Cerebellar nuclear complex (tissue), 1 donor: ENCODE measurements at regions not wholly inside any gene's neighbourhood (a gene's known extent, or its start where the extent isn't known, plus 50 kb on each side); places are given as distances from the start of the nearest gene placed in this dataset.

Source experiments
- DNase-seq, 2 experiments: peaks; one replicate each; lab custom pipeline; 2025; lab: John Stamatoyannopoulos, UW

- no peak for DNase-seq
Observed at GRCh38 chr10:128493811-128494210, 367.6 kb upstream of the MKI67 start.

- DNase-seq: no peak
Observed at GRCh38 chr10:128494665-128495064, 368.4 kb upstream of the MKI67 start.

GRCh38 chr10:128497660-128498377 lies 371.6 kb upstream of the MKI67 start:
- DNase-seq: no peak

GRCh38 chr10:128498378-128498730 lies 372.1 kb upstream of the MKI67 start:
- DNase-seq: no peak

GRCh38 chr10:128498746-128499145 lies 372.5 kb upstream of the MKI67 start:
- no peak for DNase-seq

GRCh38 chr10:128499486-128499885 lies 373.3 kb upstream of the MKI67 start:
- DNase-seq: no peak

- DNase-seq: no peak
Observed at GRCh38 chr10:128499956-128500355, 373.7 kb upstream of the MKI67 start.

GRCh38 chr10:128500642-128501041 lies 374.4 kb upstream of the MKI67 start:
- DNase-seq: no peak

GRCh38 chr10:128505346-128505745 lies 379.1 kb upstream of the MKI67 start:
- no peak for DNase-seq

- DNase-seq: no peak
Observed at GRCh38 chr10:128506423-128506822, 380.2 kb upstream of the MKI67 start.

GRCh38 chr10:128507066-128507465 lies 380.8 kb upstream of the MKI67 start:
- no peak for DNase-seq

GRCh38 chr10:128511284-128511683 lies 385.1 kb upstream of the MKI67 start:
- no peak for DNase-seq

GRCh38 chr10:128512767-128513166 lies 386.5 kb upstream of the MKI67 start:
- no peak for DNase-seq

GRCh38 chr10:128514536-128514935 lies 388.3 kb upstream of the MKI67 start:
- DNase-seq: no peak

- no peak for DNase-seq
Observed at GRCh38 chr10:128516180-128516579, 390.0 kb upstream of the MKI67 start.

GRCh38 chr10:128517167-128517566 lies 390.9 kb upstream of the MKI67 start:
- DNase-seq: no peak

GRCh38 chr10:128518000-128518399 lies 391.8 kb upstream of the MKI67 start:
- DNase-seq: no peak

- DNase-seq: no peak
Observed at GRCh38 chr10:128519581-128519980, 393.4 kb upstream of the MKI67 start.

GRCh38 chr10:128520211-128520815 lies 394.1 kb upstream of the MKI67 start:
- DNase-seq: no peak

- no peak for DNase-seq
Observed at GRCh38 chr10:128522551-128523308, 396.5 kb upstream of the MKI67 start.

- no peak for DNase-seq
Observed at GRCh38 chr10:128525444-128525843, 399.2 kb upstream of the MKI67 start.

- DNase-seq: no peak
Observed at GRCh38 chr10:128525936-128526335, 399.7 kb upstream of the MKI67 start.

GRCh38 chr10:128526791-128527375 lies 400.7 kb upstream of the MKI67 start:
- no peak for DNase-seq
